Activated CD4-positive, CD25-positive, alpha-beta regulatory T cell treated with anti-CD3 and anti-CD28 coated beads, Interleukin-2, amount 50 U/mL, for 24 hours (primary cell): ENCODE measurements at regions not wholly inside any gene's neighbourhood (a gene's known extent, or its start where the extent isn't known, plus 50 kb on each side); places are given as distances from the start of the nearest gene placed in this dataset.

Source experiments
- ATAC-seq, 2 donors: fragments of 150-1000 bp; cut with Tn5 transposase; one replicate each; pipeline ENCODE4 v1.10.0; 2021; ENCODE audit warnings: mild to moderate bottlenecking in 1 of 2, moderate library complexity in 1 of 2

DNA sequence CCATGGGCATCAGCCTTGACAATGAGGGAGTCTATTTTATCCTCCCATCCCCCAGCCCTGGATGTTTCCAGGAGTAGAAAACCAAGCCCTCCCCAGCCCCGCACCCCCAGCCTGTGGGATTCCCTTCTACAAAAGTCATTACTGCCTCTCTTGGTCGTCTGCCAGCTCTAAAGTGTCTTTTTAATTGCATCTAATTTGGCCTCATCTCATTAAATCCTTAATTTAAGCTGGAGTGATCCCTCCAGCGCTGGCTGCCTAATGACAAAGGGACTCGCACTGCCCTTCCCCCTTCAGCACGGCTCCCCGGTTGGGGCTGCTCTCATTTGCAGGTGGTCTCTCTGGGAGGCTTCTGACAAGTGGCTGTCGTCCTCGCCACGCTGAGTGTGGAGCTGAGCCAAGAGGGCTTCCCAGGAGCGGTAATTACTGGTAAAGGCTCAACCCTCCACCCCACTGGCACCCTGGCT, 107.9 kb upstream of the ALDH1B1 start:
- ATAC-seq = no peak

DNA sequence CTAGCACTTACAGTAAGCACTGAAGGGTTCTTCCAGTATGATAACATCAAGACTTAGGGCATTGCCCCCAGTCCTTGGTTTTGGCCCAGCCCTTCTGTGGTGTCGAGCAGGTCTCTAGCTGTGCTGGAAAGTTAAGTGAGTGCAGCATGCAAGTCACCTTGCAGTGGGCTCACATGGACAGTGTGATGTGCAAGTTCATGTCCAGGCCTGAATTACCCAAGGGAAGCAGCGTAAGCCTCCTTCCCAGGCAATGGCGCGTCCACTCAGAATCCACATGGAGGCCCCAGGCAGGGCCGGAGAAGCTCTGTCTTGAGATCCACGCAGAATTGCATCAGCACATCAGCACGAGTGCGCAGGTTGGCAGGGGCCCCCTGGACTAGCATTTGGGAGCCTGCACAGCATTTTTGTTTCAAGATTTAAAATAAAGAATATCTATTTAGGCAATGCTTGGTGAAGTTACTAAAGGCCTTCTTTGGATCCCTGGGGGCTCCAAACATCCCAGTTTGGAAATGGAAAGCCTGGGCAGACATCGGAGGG, 108.4 kb upstream of the ALDH1B1 start:
- no peak for ATAC-seq

DNA sequence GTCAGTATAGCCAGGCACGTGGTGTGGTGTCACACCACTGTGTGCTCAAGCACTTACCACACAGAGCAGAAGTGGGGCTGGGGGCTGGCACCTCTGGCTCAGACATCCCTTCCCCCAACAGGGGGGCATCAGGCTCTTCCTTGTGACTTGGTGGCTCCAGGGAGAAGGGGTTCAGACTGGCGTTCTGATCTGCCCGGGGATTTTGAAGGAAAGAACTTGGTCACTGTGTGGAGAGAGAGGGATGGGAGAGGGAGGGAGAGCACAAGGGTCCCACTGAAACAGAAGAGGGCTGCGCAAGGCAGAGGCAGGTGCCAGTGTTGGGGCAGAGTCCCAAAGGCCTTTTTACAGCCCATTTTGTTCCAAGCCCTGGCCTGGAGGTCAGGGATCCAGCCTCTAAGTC, 109.7 kb upstream of the ALDH1B1 start:
- no peak for ATAC-seq

DNA sequence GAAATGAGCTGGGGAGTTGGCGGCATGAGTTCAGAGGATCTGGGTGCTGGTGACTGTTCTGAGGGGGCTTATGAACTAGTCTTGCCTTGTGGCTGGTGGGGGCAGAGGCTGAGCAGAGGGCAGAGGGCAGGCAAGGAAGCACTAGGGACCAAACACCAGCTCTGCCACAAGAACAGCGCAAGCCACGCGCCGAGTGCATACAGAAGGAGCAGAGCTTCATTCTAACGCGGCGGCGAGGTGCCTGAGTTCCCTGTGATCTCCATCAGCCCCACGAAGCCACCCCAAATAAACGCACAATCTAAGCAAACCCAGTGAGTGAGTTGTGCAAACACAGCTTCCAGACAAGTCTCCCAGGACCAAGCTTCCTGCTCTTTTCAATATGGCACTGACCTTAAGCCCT, 110.6 kb upstream of the ALDH1B1 start:
- ATAC-seq = no peak

DNA sequence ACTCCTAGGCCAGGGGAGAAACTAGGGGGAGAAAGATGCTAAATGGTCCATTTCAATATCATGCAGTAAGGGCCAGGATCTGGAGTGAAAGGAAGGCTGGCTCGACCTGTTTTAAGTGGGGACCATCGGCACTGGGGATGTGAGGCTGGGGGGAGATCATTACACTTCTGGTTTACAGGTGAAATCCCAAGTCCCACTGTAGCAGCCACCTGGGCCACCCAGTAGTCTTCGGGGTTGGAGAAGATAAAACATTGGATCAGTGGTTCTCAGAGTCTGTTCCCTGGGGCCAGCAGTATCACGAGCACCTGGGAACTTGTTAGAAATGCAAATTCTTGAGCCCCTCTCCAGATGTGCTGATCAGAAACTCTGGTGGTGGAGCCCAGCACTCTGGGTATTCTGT, 111.3 kb upstream of the ALDH1B1 start:
- no peak for ATAC-seq

DNA sequence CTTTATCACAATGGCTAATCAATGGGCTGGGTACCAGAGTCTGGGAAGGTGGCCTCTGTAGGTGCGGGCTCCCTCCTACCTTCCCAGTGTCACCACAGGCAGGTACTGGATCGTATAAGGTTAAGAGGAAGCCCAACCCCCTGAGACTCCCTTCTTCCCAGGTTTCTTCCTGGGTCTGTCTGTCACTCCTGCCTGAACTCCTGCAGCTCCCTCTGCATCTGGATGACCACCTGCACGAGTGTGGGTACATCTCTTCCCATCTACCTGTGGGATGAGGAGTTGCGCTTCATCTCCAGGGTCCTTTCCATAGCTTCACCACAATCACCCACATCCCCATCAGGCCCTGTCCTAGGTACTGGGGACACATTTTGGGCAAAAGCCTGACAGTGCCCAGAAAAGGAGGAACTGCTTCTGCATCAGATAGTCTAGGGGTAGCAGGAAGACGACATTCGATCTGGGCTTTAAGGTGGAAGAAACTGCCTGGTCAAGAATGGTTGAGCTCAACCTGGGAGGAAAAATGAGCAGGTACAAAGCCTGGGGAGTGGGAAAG, 112.2 kb upstream of the ALDH1B1 start:
- no peak for ATAC-seq

DNA sequence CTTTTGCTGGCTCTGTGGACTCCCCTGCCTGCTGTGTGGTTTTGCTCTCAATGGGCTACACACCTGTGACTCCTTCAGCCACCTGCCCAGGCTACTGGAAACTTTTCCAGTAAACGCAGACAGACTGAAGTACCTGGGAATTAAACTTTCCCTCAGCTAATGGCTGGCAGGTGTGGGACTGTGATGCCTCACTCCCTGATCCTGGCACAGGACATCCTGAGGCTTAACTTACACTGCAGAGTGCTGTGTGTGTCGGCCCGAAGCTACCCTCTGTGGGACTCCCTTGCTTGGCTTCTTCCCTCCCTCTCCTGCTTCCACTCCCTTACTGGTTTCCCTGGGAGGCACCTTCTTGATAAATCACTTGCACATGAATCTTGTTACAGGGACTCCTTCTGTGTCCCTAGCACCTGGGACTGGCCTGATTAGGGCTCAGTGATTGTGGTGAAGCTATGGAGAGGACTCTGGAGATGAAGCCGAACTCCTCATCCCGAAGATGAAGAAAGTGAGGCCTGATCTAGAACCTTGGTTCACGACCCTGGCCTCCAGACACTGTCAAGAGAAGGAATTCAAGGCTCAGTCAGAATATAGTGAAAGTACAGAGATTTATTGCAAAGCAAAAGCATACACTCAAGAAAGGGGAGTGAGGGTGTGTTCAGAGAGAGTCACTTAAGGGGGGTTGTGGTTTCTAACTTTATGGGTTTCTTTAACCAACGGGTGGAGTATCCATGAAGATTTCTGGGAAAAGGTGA, 113.4 kb upstream of the ALDH1B1 start:
- ATAC-seq = no peak

DNA sequence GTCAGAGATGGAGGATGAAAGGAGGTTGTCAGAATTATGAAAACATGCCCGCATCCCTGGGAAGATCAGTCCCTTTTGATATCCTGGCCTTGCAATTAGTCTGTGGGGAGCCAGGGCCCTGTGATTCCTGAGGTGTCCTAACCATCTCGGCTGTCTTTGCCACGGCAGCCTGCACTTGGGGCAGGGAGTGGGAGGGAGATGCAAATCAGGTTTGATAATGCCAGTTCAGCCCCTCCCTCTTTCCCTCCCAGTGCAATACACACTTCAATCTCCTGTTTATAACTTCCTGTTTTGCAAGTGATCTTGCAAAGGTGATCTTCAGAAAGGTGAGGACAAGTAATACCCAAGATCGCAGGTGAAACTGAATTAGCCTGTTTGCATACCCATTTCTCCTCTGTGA, 114.0 kb upstream of the ALDH1B1 start:
- no peak for ATAC-seq

DNA sequence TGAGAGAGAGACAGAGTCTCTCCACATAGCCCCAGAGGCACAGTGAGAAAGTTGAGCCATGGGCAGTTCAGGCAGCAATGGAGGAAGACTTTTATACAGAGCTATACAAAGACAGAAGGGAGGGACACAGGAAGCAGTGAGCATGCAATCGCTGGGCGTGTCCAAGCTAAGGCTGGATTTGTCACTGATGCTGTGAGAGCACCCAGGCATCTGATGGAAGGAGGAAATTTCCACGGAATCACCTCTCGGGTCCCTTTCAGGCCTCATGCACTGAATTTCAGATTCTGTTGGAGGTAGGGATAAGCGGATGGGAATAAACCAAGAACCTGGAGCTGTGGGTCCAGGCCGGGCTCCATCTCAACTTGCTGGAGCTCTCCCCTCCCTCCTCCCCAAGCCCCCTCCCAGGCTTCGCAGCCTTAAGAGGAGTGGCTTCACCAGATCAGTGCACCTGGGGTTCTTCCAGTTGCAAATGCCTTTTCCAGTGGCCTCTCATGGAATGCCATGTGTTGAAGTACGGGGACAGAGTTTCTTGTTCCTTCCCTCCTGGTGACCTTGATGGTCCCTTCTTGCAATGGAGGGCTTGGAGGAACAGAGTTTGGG, 114.8 kb upstream of the ALDH1B1 start:
- ATAC-seq = no peak

DNA sequence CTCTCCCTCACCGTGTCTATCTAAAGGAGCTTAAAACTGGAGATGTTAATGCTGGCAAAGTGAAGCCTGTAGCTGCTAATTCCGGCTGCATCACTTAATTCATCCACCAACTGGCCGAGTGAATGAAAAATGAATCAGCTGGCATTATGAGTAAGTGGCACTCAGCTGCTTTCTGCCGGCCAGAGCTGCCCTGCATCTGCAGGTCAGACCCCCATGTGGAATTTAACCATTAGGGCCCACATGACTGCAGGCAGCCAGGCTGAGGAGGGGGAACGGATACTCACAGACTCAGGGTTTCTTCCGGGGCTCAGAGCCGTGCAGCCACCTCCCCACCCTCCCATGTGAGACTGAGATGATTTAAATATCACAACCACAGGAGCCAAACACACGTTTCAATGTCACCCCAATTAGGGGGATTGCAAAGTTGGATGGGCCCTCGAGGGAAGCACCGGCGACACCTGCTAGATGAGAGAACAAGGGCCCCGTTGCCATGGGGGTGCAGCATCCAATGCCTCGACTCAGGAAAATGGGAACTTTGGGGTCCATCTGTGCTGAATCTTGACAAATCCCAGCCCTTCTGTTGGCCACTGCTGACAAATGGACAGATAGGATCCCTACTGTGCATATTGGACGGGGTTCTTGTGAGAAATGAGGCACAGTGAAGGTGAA, 115.6 kb upstream of the ALDH1B1 start:
- no peak for ATAC-seq

DNA sequence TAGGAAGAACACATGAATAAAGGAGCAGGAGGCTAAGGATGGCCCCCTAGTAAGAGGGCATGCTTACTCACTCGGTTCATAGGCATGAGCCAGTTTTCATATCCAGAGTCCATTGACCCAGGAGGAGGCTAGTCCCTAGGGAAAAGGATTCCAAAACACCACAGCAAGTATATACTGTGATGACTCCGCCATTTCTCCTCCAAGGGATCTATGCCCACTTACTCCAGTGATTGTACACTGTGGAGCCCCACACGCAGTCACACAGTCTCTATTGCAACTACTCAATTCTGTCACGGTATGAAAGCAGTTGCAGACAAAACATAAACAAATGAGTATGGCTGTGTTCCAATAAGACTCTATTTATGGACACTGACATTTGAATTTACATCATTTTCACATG, 117.7 kb upstream of the ALDH1B1 start:
- no peak for ATAC-seq

DNA sequence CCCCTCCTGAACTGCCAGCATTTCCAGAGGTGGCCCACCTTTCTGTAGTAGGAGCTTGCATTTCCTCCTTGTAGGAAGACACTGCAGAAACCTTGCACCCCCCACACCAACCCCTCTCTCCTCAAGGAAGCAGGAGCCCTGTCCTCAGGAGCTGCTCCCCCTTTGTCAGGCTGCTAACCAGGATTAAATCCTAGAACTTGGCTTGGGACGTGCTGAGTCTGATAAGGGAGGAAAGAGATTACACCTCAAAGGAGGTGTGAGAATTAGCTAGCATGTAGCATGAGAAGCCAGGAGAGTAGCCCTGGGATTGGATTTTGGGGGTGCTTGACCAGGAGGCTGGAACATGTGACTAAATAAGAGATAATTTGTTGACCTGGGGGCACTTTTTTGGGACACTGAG, 119.8 kb upstream of the ALDH1B1 start:
- ATAC-seq = no peak

DNA sequence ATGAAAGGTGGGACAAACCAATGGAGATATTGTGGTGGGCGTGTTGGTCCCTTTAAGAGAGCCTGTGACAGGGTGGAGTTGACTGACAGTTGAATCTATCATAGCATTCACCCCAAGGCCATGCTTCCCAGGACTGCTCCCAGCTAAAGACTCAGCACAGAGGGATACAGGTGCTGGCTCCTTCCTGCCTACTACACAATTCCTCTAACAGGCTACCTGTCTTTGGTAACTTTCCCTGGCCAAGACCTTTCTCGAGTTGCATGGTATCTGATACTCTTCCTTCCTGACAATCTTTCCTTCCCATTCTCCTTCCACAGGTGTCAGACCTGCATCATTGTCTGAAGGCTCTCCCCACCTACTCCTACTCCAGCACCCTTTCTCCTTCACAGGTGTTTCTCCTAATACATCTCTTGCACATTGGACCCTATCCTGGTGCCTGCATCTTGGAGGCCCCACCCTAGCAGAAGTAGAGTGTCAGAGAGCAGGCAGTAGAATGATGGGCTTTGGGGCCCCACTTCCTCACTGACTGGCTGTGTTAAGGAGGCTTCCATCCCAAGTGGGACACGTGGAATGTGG, 120.7 kb upstream of the ALDH1B1 start:
- no peak for ATAC-seq

DNA sequence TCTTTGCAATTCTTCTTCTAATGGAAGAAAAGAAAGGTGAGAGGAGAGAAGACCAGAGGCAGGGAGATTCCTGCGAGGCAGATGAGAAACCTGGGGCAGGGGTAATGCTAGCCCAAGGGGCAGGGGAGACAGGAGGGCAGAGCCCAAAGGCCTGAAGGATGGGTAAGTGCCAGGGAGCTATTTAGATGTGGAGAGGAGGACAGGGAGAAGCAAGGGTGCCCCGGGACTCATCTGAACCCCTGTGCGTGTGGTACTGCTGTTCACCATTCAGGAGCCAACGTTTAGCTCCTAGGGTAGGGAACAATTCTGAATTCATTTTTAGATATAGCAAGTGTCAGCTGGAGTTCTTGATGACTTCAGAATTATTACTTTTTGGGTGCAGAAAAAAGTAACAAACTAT, 122.7 kb upstream of the ALDH1B1 start:
- ATAC-seq = no peak

DNA sequence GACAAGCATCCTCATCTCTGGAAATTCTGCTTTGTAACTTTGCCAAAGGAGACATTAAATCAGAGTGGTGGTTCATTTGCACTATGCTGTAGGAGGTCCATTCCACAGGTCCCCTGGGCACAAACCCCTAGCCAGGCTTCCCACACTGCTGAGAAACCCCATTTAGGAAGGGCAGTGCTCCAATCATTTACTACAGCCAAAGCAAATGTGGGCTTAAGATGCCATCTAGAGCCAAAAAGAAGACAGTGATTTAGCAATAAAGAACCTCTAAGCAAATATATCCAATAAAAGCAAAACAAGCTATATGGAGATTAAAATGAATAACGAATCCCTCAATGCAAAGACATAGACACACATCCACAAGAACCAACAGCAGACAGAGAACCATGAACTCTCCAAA, 129.0 kb upstream of the ALDH1B1 start:
- ATAC-seq = no peak

DNA sequence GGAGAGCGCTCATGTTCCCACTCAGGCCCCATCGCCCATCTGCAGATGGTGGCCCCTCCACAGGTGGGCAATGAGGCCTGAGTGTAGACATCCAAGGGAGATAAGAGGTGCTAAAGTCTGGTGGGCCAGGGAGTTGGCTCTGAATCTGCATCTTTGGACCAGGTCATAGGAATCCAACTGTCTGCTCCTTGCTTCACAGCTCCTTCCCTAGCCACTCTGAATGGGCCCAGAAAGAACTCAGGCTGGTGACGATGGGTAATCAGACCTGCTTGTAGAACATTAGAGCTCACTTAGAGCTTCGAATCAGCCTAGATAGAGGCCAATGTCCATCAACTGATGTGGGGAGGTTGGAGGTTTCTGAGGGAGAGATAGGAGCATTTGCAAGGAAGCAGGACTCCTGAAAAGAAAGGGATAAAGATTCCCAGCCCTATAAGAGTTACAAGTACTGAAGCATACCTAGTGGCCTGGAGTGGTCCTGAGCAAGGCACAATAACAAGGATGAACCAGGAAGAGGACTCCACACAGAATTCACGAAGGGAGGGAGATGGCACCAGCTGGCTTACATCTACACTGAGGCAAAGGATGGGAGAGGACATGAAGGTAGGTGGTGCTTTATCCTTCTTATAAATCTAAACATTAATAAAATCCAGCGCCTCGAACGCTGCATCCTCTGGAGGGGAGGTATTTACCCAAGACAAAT, 132.8 kb upstream of the ALDH1B1 start:
- ATAC-seq = no peak

DNA sequence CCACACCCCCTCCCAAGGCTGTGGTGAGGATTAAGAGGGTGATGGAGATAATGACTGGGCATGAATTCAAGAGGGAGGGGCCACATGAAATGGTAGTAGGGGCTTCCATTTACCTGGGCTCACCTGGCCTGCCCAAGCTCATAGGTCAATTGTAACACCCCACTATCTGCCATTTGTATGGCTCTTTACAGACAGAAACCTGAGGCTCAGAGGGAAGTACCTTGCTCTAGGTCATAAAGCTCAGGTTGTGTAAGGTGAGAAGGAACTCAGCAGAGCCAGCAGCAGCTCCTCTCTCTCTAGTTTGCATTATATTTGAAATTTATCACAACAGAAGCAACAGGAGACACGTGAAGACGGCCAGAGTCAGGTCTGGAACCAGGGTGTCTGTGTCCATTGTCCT, 133.4 kb upstream of the ALDH1B1 start:
- ATAC-seq = no peak

DNA sequence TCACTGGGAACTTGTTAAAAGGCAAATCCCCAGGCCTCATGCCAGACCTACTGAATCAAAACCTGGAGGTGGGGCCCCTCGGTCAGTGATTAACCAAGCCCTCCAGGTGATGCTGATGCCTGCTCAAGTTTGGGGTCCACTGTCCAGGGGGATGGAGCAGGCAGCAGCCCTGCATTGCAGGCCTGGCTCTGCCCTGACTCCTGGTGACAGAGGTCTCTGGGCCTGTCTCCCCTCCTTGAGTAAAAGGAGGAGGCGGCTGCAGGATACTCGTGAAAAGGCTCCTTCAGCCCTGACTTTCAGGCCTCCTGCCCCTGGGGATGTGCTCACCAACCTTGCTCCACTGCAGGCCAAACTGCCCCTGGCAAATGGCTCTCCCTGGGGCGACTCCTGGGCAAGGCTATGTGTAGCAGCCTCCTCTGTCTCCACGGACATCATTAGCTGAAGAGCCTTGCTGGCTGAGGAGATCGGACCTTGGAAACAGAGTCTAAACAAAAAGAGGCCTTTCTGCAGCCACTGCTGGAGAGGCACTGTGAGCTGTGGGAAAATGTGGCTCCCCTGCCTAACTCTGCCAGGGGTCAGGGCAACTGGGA, 134.8 kb upstream of the ALDH1B1 start:
- ATAC-seq = no peak

DNA sequence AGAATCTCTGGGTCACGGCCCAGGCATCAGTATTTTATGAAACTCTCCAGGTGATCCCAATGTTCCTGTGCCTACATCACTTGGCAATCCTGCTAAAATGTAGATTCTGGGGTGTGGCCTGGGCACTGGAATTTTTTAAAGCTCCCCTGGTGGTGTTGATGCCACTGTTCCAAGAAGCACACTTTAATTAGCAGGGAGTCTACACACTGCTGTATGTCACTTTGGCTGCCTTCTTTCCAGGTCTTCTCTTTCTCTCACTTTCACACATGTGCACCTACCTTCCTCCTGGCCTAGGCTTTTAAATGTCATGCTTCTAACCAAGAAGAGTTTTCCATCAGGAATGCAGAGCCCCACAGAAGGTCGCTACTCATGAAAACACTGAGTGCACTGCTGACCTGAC, 136.0 kb upstream of the ALDH1B1 start:
- ATAC-seq = no peak

DNA sequence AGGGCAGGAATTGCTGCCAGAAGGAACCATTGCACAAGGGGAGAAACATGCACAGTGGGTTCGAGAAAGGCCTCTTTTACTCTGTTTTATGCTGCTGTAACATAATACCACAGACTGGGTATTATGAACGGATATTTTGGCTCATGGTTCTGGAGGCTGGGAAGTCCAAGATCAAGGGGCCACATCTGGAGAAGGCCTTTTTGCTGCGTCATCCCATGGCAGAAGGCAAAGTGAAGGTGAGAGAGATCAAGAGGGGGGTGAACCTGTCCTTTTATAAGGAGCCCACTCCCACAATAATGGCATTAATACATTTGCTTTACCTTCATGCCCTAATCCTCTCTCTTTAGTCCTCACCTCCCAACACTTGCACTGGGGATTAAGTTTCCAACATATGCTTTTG, 136.9 kb upstream of the ALDH1B1 start:
- no peak for ATAC-seq

DNA sequence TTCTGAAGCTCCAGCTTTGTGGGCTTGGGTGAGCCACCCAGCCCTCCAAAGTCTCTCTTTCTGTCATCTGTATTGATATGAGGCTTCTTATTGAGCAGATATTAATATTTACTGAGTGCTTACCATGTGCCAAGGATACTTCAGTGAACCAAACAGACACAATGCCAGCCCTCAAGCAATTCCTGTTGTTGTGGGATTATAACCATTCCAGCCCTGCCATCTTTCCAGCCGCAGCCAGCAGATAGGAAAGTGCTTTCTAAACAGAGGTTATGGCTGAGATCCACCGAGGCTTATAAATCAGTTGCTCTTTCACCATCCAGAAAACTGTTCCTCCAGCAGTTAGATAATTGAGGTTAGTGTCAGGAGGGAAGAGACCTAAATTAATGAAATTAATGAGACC, 137.7 kb upstream of the ALDH1B1 start:
- no peak for ATAC-seq

DNA sequence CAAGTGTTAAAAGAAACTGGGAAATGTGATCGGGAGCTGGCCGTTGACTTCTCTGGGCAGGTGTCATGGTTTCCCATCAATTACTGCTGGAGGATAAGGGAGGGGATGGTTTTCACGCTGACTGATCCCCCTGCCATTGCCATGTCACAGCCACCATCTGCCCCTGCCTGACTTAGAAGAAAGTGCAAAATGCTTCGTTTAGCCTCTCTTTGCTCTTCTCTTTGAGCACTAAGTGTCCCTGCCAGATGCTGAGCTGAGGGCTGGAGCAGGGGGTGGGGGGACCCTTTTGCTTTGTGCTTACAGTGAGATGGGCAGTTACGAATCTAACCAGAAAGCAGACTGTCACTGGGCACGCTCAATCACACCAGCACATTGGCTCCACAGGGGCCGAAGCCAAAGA, 138.4 kb upstream of the ALDH1B1 start:
- no peak for ATAC-seq
